IMR-90 (cell line): ENCODE measurements at regions not wholly inside any gene's neighbourhood (a gene's known extent, or its start where the extent isn't known, plus 50 kb on each side); places are given as distances from the start of the nearest gene placed in this dataset.
A peak's percentile ranks its signal among the peaks of the same experiment; 100 is the strongest.

ENCODE experiments used
- ATAC-seq: fragments of 200-7000 bp; cut with Tn5 transposase; 2 replicates; pipeline ENCODE4 v1.9.1; 2020; ENCODE audit warnings: low read depth, mild to moderate bottlenecking, moderate library complexity
- BruUV-seq: library from RNA; stranded (reverse); fragments of 400-500 nt; replicated peaks from 2 replicates; lab custom pipeline; 2021; lab: Mats Ljungman, UMichigan
- CTCF ChIA-PET: fragments of 300-600 bp; formaldehyde crosslinking; extraction: SDS; loops from one replicate; lab custom pipeline; 2021; ENCODE audit warnings: antibody characterized with exemption; lab: Yijun Ruan, JAX
- POLR2A ChIA-PET: fragments of 300-600 bp; sonication (Branson Sonifier 250); formaldehyde crosslinking; loops from one replicate; lab custom pipeline; 2022; ENCODE audit warnings: antibody characterized with exemption; ENCODE audit not compliant: unreplicated experiment; lab: Charles Lee
- DNase-seq: peaks from one replicate; pipeline ENCODE4 v3.0.0; 2013
- H2AFZ ChIP-seq: replicated peaks from 2 replicates; pipeline ENCODE3; 2013; ENCODE audit warnings: low read length, mild to moderate bottlenecking; ENCODE audit not compliant: poor library complexity
- H2AK5ac ChIP-seq: 2 replicates; pipeline ENCODE4 v1.6.1; 2013; ENCODE audit warnings: low read depth, low read length, inconsistent platforms
- H2AK9ac ChIP-seq: replicated peaks from 2 replicates; pipeline ENCODE3; 2013; ENCODE audit warnings: mild to moderate bottlenecking, low read depth, low read length, moderate library complexity; ENCODE audit not compliant: poor library complexity
- H2BK120ac ChIP-seq: 2 replicates; pipeline ENCODE4 v1.6.1; 2013; ENCODE audit warnings: low read depth, low read length, inconsistent platforms
- H2BK15ac ChIP-seq: 3 replicates; pipeline ENCODE4 v1.6.1; 2013; ENCODE audit warnings: low read depth, low read length, inconsistent platforms
- H2BK20ac ChIP-seq: 2 replicates; pipeline ENCODE4 v1.6.1; 2013; ENCODE audit warnings: low read depth, mild to moderate bottlenecking, inconsistent platforms, low read length, moderate library complexity
- H2BK5ac ChIP-seq: 2 replicates; pipeline ENCODE4 v1.6.1; 2013; ENCODE audit warnings: mild to moderate bottlenecking, low read depth, low read length, inconsistent platforms; ENCODE audit not compliant: poor library complexity, severe bottlenecking
- H3K14ac ChIP-seq: replicated peaks from 2 replicates; pipeline ENCODE4 v1.6.1; 2013; ENCODE audit warnings: low read depth, low read length, inconsistent platforms
- H3K18ac ChIP-seq: 2 replicates; pipeline ENCODE4 v1.6.1; 2013; ENCODE audit warnings: low read depth, low read length, control low read depth
- H3K23ac ChIP-seq: 2 replicates; pipeline ENCODE4 v1.6.1; 2013; ENCODE audit warnings: low read depth, low read length, inconsistent platforms
- H3K27ac ChIP-seq: 2 replicates; pipeline ENCODE4 v1.5.1; 2013; ENCODE audit warnings: mild to moderate bottlenecking, control low read depth, low read length; ENCODE audit not compliant: insufficient read depth
- H3K27me3 ChIP-seq: 2 replicates; pipeline ENCODE4 v1.6.1; 2013; ENCODE audit warnings: low read length; ENCODE audit not compliant: control insufficient read depth, insufficient read depth
- H3K36me3 ChIP-seq: 2 replicates; pipeline ENCODE4 v1.6.1; 2013; ENCODE audit warnings: low read length, mixed read lengths; ENCODE audit not compliant: control insufficient read depth, insufficient read depth
- H3K4ac ChIP-seq: 2 replicates; pipeline ENCODE4 v1.6.1; 2013; ENCODE audit warnings: low read depth, low read length, inconsistent platforms
- H3K4me1 ChIP-seq: 2 replicates; pipeline ENCODE4 v1.6.1; 2013; ENCODE audit warnings: low read length, mixed read lengths; ENCODE audit not compliant: control insufficient read depth, insufficient read depth
- H3K4me2 ChIP-seq: 2 replicates; pipeline ENCODE4 v1.6.1; 2013; ENCODE audit warnings: low read depth, mild to moderate bottlenecking, control low read depth, low read length, moderate library complexity
- H3K4me3 ChIP-seq: 2 replicates; pipeline ENCODE4 v1.5.1; 2013; ENCODE audit warnings: low read depth, mild to moderate bottlenecking, control low read depth, low read length, moderate library complexity; ENCODE audit not compliant: insufficient read depth
- H3K56ac ChIP-seq: 2 replicates; pipeline ENCODE4 v1.6.1; 2013; ENCODE audit warnings: low read length, inconsistent platforms; ENCODE audit not compliant: insufficient read depth; ENCODE audit errors: extremely low read depth
- H3K79me1 ChIP-seq, 2 experiments: 2 replicates each; pipeline ENCODE4 v1.6.1; 2013; ENCODE audit warnings: low read length in 2 of 2, inconsistent platforms in 1 of 2, low read depth in 1 of 2
- H3K9ac ChIP-seq: 2 replicates; pipeline ENCODE4 v1.6.1; 2013; ENCODE audit warnings: low read depth, low read length, control low read depth
- H3K9me1 ChIP-seq: 2 replicates; pipeline ENCODE4 v1.6.1; 2013; ENCODE audit warnings: low read length, inconsistent platforms; ENCODE audit not compliant: insufficient read depth
- H3K9me3 ChIP-seq: 2 replicates; pipeline ENCODE4 v1.6.1; 2013; ENCODE audit warnings: low read length; ENCODE audit not compliant: control insufficient read depth, insufficient read depth
- H4K20me1 ChIP-seq: 2 replicates; pipeline ENCODE4 v1.6.1; 2013; ENCODE audit warnings: low read length, inconsistent platforms; ENCODE audit not compliant: insufficient read depth
- H4K5ac ChIP-seq: 2 replicates; pipeline ENCODE4 v1.6.1; 2013; ENCODE audit warnings: mild to moderate bottlenecking, low read depth, low read length, control low read depth
- H4K8ac ChIP-seq, 2 experiments: 2 replicates each; pipeline ENCODE4 v1.6.1; 2013; ENCODE audit warnings: low read depth in 2 of 2, low read length in 2 of 2, control low read depth in 1 of 2, inconsistent platforms in 1 of 2
- H4K91ac ChIP-seq: 2 replicates; pipeline ENCODE4 v1.6.1; 2013; ENCODE audit warnings: low read depth, low read length, inconsistent platforms; ENCODE audit not compliant: insufficient read depth
- CHD1 ChIP-seq: IDR thresholded peaks from 2 replicates; pipeline ENCODE4 v1.6.1; 2012; ENCODE audit warnings: low read depth, low read length, improper control_type of control experiment
- RFX5 ChIP-seq: IDR thresholded peaks from 2 replicates; pipeline ENCODE4 v1.8.0; 2012; ENCODE audit warnings: low read depth, mild to moderate bottlenecking, low read length, moderate library complexity
- WGBS, 2 experiments: methylation state at CpG; one replicate each; pipeline versions ENCODE4 v1.1.5 to v1.1.7; 2013; ENCODE audit warnings: missing lambda C conversion rate in 2 of 2; ENCODE audit not compliant: insufficient read length in 1 of 2; ENCODE audit errors: extremely low coverage in 2 of 2; 5-methylcytosine and 5-hydroxymethylcytosine counted together
- dilution Hi-C: fragments of 300-500 bp; cut with HindIII; formaldehyde crosslinking; loops from one replicate; pipeline ENCODE4 v1.14.3; 2018; ENCODE audit warnings: low sequenced_read_pairs; ENCODE audit not compliant: unreplicated experiment
- in situ Hi-C: fragments of 300-500 bp; cut with MboI; formaldehyde crosslinking; loops from 3 replicates; pipeline ENCODE4 v1.14.3; 2019; ENCODE audit warnings: low sequenced_read_pairs, inconsistent platforms, mixed read lengths
- intact Hi-C: fragments of 100-400 bp; cut with micrococcal nuclease; formaldehyde crosslinking; loops from 2 replicates; pipeline ENCODE4 v1.10.0; 2022

GRCh38 chr4:141350122-141350905 is 129.6 kb downstream of the ZNF330 start:
- Histone ChIP-seq H3K9me1 (peaks cover 4% of the 10 kb centered on the region; the same call in 1 of the 2 replicates), H3K4me3 (no peak overlapping the region), H2AFZ (no peak overlapping the region), H2BK15ac (peak overlapping the region; percentile 90; the same call in 2 of the 3 replicates), H4K5ac (peak overlapping the region; percentile 70), H3K14ac (peak overlapping the region; percentile 54), H3K4ac (peak overlapping the region; percentile 81; the same call in 1 of the 2 replicates), H3K4me2 (no peak overlapping the region), H2BK20ac (peak overlapping the region; percentile 64), H3K9ac (no peak overlapping the region), H3K9me3 (no peaks in the 10 kb centered on the region), H4K8ac (peak overlapping the region; percentile 64 to 88), H3K79me1 (no peaks in the 10 kb centered on the region), H3K56ac (no peak overlapping the region), H4K91ac (peak overlapping the region; percentile 84; the same call in 1 of the 2 replicates), H4K20me1 (no peaks in the 10 kb centered on the region), H3K23ac (no peak overlapping the region), H2BK5ac (peak overlapping the region; percentile 67), H2AK5ac (peak overlapping the region; percentile 86), H3K4me1 (peaks cover 19% of the 10 kb centered on the region), H3K27ac (peak overlapping the region; percentile 67), H3K36me3 (no peaks in the 10 kb centered on the region), H3K18ac (peak overlapping the region; percentile 68), H3K27me3 (no peaks in the 10 kb centered on the region), H2AK9ac (no peak overlapping the region), H2BK120ac (peak overlapping the region; percentile 87)
- intact Hi-C loops, result loop anchor here (1.0 kb wide), 1 partner anchor 286 kb away; the partner anchor contains the start of gene IL15
- dilution Hi-C loops, result no loop called here
- BruUV-seq, result no TSS peak
- DNase-seq, result peak; percentile 88
- TF ChIP-seq RFX5 (peak; percentile 45; the same call in 1 of the 2 replicates), CHD1 (no peak)
- CTCF ChIA-PET, result interaction anchor here (0.8 kb wide), 1 partner anchor 352 kb away, joined by 3 read pairs; no protein-coding TSS in a partner anchor
- POLR2A ChIA-PET, result no interaction called here
- no CpG with 5 or more reads among the region's 3 CpGs for WGBS, 2 experiments
- in situ Hi-C loops, result no loop called here
- ATAC-seq, result peak; percentile 62
